ENCODE measurements at regions not wholly inside any gene's neighbourhood (a gene's known extent, or its start where the extent isn't known, plus 50 kb on each side); places are given as distances from the start of the nearest gene placed in this dataset.

GRCh38 chr1:218863987-218864386 is 309.7 kb upstream of the LYPLAL1 start:
- TF ChIP-seq EP300 (IDR thresholded peaks at IDR 0.05; ENCODE audit: borderline replicate concordance in 1 of 2, control insufficient read depth in 1 of 2, low read depth in 2 of 2, low read length in 2 of 2) (no peak), YY1 (IDR thresholded peaks at IDR 0.05; ENCODE audit: low read depth, low read length) (no peak), CTCF (IDR thresholded peaks at IDR 0.05 in 2 of 3, conservative IDR thresholded peaks at IDR 0.05 in 1 of 3; ENCODE audit: control insufficient read depth in 2 of 3, extremely low read depth in 1 of 3, insufficient read depth in 1 of 3, low read depth in 3 of 3, low read length in 3 of 3) (no peak), BRCA1 (IDR thresholded peaks at IDR 0.05; ENCODE audit: low read depth, low read length) (no peak), MEF2A (IDR thresholded peaks at IDR 0.05; ENCODE audit: insufficient read depth, low read depth, low read length) (no peak), CREB1 (IDR thresholded peaks at IDR 0.05; ENCODE audit: low read depth) (no peak), HDAC2 (IDR thresholded peaks at IDR 0.05) (no peak), JUND (IDR thresholded peaks at IDR 0.05; ENCODE audit: low read depth, low read length) (no peak), ZZZ3 (IDR thresholded peaks at IDR 0.05; ENCODE audit: control insufficient read depth, insufficient read length, low read depth) (no peak), SMC3 (IDR thresholded peaks at IDR 0.05; ENCODE audit: borderline replicate concordance, low read length) (no peak), SMARCA5 (IDR thresholded peaks at IDR 0.05) (no peak), EZH2 (IDR thresholded peaks at IDR 0.05; ENCODE audit: borderline replicate concordance, control insufficient read depth, low read depth, low read length) (no peak), SIX5 (IDR thresholded peaks at IDR 0.05; ENCODE audit: low read depth, low read length, severe bottlenecking) (no peak)

Measured in GM12878 (cell line).